Trophoblast cell (in vitro differentiated cells and primary cell): ENCODE measurements at regions not wholly inside any gene's neighbourhood (a gene's known extent, or its start where the extent isn't known, plus 50 kb on each side); places are given as distances from the start of the nearest gene placed in this dataset.
A peak's percentile ranks its signal among the peaks of the same experiment; 100 is the strongest.

Source experiments
- DNase-seq, 2 donors: peaks; one replicate each; pipeline ENCODE4 v3.0.0-alpha.2; 2016
- H2AFZ ChIP-seq: 2 replicates; pipeline ENCODE4 v1.6.1; 2013; ENCODE audit warnings: low read length, moderate library complexity, mild to moderate bottlenecking; ENCODE audit not compliant: insufficient read depth, poor library complexity
- H2AK5ac ChIP-seq: 2 replicates; pipeline ENCODE4 v1.6.1; 2013; ENCODE audit warnings: mild to moderate bottlenecking, low read length
- H2BK120ac ChIP-seq: 2 replicates; pipeline ENCODE4 v1.6.1; 2013; ENCODE audit warnings: low read length, mild to moderate bottlenecking, moderate library complexity; ENCODE audit not compliant: insufficient read depth, poor library complexity
- H2BK12ac ChIP-seq: 2 replicates; pipeline ENCODE4 v1.6.1; 2013; ENCODE audit warnings: mild to moderate bottlenecking, low read length, moderate library complexity
- H2BK5ac ChIP-seq: 2 replicates; pipeline ENCODE4 v1.6.1; 2013; ENCODE audit warnings: low read length, low read depth, moderate library complexity, mild to moderate bottlenecking; ENCODE audit not compliant: poor library complexity
- H3K14ac ChIP-seq: 2 replicates; pipeline ENCODE4 v1.6.1; 2013; ENCODE audit warnings: mild to moderate bottlenecking, low read length
- H3K18ac ChIP-seq: 2 replicates; pipeline ENCODE4 v1.6.1; 2013; ENCODE audit warnings: mild to moderate bottlenecking, low read length
- H3K23ac ChIP-seq: 2 replicates; pipeline ENCODE4 v1.6.1; 2013; ENCODE audit warnings: low read length
- H3K27ac ChIP-seq: 2 replicates; pipeline ENCODE4 v1.5.1; 2013; ENCODE audit warnings: low read depth, mild to moderate bottlenecking, inconsistent platforms, low read length, moderate library complexity
- H3K27me3 ChIP-seq: 2 replicates; pipeline ENCODE4 v1.6.1; 2013; ENCODE audit warnings: inconsistent platforms, mild to moderate bottlenecking, low read length, moderate library complexity; ENCODE audit not compliant: insufficient read depth
- H3K36me3 ChIP-seq, 2 experiments: 1 replicate in 1 of 2; 2 replicates in 1 of 2; pipeline ENCODE4 v1.6.1; 2013; ENCODE audit warnings: low read length in 2 of 2, mild to moderate bottlenecking in 2 of 2, moderate library complexity in 1 of 2; ENCODE audit not compliant: insufficient read depth in 2 of 2, control insufficient read depth in 1 of 2
- H3K4ac ChIP-seq: 2 replicates; pipeline ENCODE4 v1.6.1; 2013; ENCODE audit warnings: low read depth, mild to moderate bottlenecking, low read length, moderate library complexity
- H3K4me1 ChIP-seq, 2 experiments: 1 replicate in 1 of 2; 2 replicates in 1 of 2; pipeline ENCODE4 v1.6.1; 2013; ENCODE audit warnings: low read length in 2 of 2, mild to moderate bottlenecking in 2 of 2, moderate library complexity in 1 of 2; ENCODE audit not compliant: insufficient read depth in 2 of 2, control insufficient read depth in 1 of 2
- H3K4me2 ChIP-seq: 2 replicates; pipeline ENCODE4 v1.6.1; 2013; ENCODE audit warnings: inconsistent platforms, mild to moderate bottlenecking, low read length, moderate library complexity
- H3K4me3 ChIP-seq: 2 replicates; pipeline ENCODE4 v1.5.1; 2013; ENCODE audit warnings: mild to moderate bottlenecking, low read depth, low read length, inconsistent platforms
- H3K79me1 ChIP-seq: one replicate; pipeline ENCODE4 v1.6.1; 2013; ENCODE audit warnings: low read length
- H3K79me2 ChIP-seq: 2 replicates; pipeline ENCODE4 v1.6.1; 2013; ENCODE audit warnings: low read length, mild to moderate bottlenecking; ENCODE audit not compliant: control insufficient read depth, insufficient read depth, poor library complexity
- H3K9ac ChIP-seq: 2 replicates; pipeline ENCODE4 v1.6.1; 2013; ENCODE audit warnings: mild to moderate bottlenecking, low read length
- H3K9me3 ChIP-seq: 2 replicates; pipeline ENCODE4 v1.6.1; 2013; ENCODE audit warnings: low read depth, mild to moderate bottlenecking, control low read depth, inconsistent platforms, low read length; ENCODE audit not compliant: insufficient read depth
- H4K12ac ChIP-seq: 2 replicates; pipeline ENCODE4 v1.6.1; 2013; ENCODE audit warnings: low read depth, mild to moderate bottlenecking, low read length, moderate library complexity
- H4K8ac ChIP-seq: 2 replicates; pipeline ENCODE4 v1.6.1; 2013; ENCODE audit warnings: low read depth, mild to moderate bottlenecking, low read length, moderate library complexity
- H4K91ac ChIP-seq: one replicate; pipeline ENCODE4 v1.6.1; 2013; ENCODE audit warnings: low read depth, mild to moderate bottlenecking, low read length, moderate library complexity
- WGBS: extraction: QIAGEN DNeasy Blood & Tissue Kit; methylation state at CpG from one replicate; pipeline ENCODE4 v1.1.7; 2013; ENCODE audit warnings: missing lambda C conversion rate; ENCODE audit not compliant: insufficient read length, insufficient coverage; ENCODE audit errors: extremely low coverage; 5-methylcytosine and 5-hydroxymethylcytosine counted together

GRCh38 chr1:87560601-87561360 is 232.1 kb downstream of the LMO4 start:
- no peak overlapping the region for H2AFZ ChIP-seq
- H4K91ac ChIP-seq, result no peak overlapping the region
- H3K18ac ChIP-seq, result no peak overlapping the region
- H3K4ac ChIP-seq, result no peak overlapping the region
- H2BK12ac ChIP-seq, result no peak overlapping the region
- H3K36me3 ChIP-seq, result no peaks in the 10 kb centered on the region
- no peaks in the 10 kb centered on the region for H3K9me3 ChIP-seq
- DNase-seq, result peak; percentile 30 to 89
- no peak overlapping the region for H3K27ac ChIP-seq
- no peaks in the 10 kb centered on the region for H3K79me1 ChIP-seq
- H3K23ac ChIP-seq, result no peak overlapping the region
- H3K4me1 ChIP-seq, result no peaks in the 10 kb centered on the region
- H2AK5ac ChIP-seq, result no peak overlapping the region
- H4K12ac ChIP-seq, result no peak overlapping the region
- no peak overlapping the region for H3K4me3 ChIP-seq
- no CpG with 5 or more reads among the region's 3 CpGs for WGBS
- H2BK120ac ChIP-seq, result no peak overlapping the region
- H3K4me2 ChIP-seq, result no peak overlapping the region
- no peaks in the 10 kb centered on the region for H3K27me3 ChIP-seq
- H4K8ac ChIP-seq, result no peak overlapping the region
- no peak overlapping the region for H2BK5ac ChIP-seq
- H3K9ac ChIP-seq, result no peak overlapping the region
- no peak overlapping the region for H3K14ac ChIP-seq
- H3K79me2 ChIP-seq, result no peaks in the 10 kb centered on the region

GRCh38 chr1:87563211-87563610 is 234.5 kb downstream of the LMO4 start:
- Histone ChIP-seq H3K4me3 (no peak overlapping the region), H3K4me2 (no peak overlapping the region)
- no CpG with 5 or more reads among the region's 4 CpGs for WGBS

DNA sequence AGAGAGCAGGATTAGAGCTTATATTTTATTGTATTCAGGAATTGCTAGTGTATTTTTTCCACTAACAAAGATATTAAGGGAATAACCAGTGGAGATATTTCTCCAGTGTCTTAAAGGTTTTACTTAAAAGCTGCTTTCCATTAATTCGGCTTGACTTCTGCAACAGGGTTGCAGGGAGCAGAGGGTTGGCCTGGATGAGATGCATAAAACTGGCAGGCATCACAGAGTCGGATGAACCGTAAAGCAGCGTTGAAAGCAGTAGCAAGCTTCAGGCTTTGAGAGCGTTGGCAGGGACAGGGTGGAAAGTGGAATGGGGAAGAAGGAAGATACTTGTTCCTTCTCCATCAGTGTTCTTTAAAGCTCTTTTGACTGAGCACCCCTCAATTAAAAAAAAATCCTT is 237.2 kb downstream of the LMO4 start:
- no peaks in the 10 kb centered on the region for H3K9me3 ChIP-seq
- H2AK5ac ChIP-seq, result no peak overlapping the region
- H4K91ac ChIP-seq, result no peak overlapping the region
- H4K12ac ChIP-seq, result no peak overlapping the region
- H2BK12ac ChIP-seq, result no peak overlapping the region
- no peak overlapping the region for H2BK5ac ChIP-seq
- no peaks in the 10 kb centered on the region for H3K36me3 ChIP-seq
- no peak overlapping the region for H3K4me3 ChIP-seq
- H3K18ac ChIP-seq, result no peak overlapping the region
- H3K27me3 ChIP-seq, result no peaks in the 10 kb centered on the region
- no peaks in the 10 kb centered on the region for H3K79me1 ChIP-seq
- H2BK120ac ChIP-seq, result no peak overlapping the region
- no peak overlapping the region for H3K14ac ChIP-seq
- no peak for DNase-seq
- no peak overlapping the region for H3K9ac ChIP-seq
- no peak overlapping the region for H4K8ac ChIP-seq
- H3K4me1 ChIP-seq, result no peaks in the 10 kb centered on the region
- WGBS, result no CpG with 5 or more reads among the region's 5 CpGs
- no peak overlapping the region for H3K4me2 ChIP-seq
- H3K23ac ChIP-seq, result no peak overlapping the region
- no peaks in the 10 kb centered on the region for H3K79me2 ChIP-seq
- no peak overlapping the region for H3K4ac ChIP-seq
- H2AFZ ChIP-seq, result no peak overlapping the region
- H3K27ac ChIP-seq, result no peak overlapping the region

More at GRCh38 chr1:87563211-87563610, 234.5 kb downstream of the LMO4 start:
- H3K23ac ChIP-seq, result no peak overlapping the region
- DNase-seq, result no peak
- H3K4ac ChIP-seq, result no peak overlapping the region
- H4K12ac ChIP-seq, result no peak overlapping the region
- H2BK120ac ChIP-seq, result no peak overlapping the region
- H3K79me1 ChIP-seq, result no peaks in the 10 kb centered on the region
- H2BK12ac ChIP-seq, result no peak overlapping the region
- no peaks in the 10 kb centered on the region for H3K79me2 ChIP-seq
- H3K14ac ChIP-seq, result no peak overlapping the region
- no peaks in the 10 kb centered on the region for H3K27me3 ChIP-seq
- H2AFZ ChIP-seq, result no peak overlapping the region
- no peak overlapping the region for H2AK5ac ChIP-seq
- H4K91ac ChIP-seq, result no peak overlapping the region
- no peak overlapping the region for H3K9ac ChIP-seq
- H4K8ac ChIP-seq, result no peak overlapping the region
- H3K4me1 ChIP-seq, result no peaks in the 10 kb centered on the region
- H3K18ac ChIP-seq, result no peak overlapping the region
- H3K36me3 ChIP-seq, result no peaks in the 10 kb centered on the region
- H3K9me3 ChIP-seq, result no peaks in the 10 kb centered on the region
- H3K27ac ChIP-seq, result no peak overlapping the region
- H2BK5ac ChIP-seq, result no peak overlapping the region

DNA sequence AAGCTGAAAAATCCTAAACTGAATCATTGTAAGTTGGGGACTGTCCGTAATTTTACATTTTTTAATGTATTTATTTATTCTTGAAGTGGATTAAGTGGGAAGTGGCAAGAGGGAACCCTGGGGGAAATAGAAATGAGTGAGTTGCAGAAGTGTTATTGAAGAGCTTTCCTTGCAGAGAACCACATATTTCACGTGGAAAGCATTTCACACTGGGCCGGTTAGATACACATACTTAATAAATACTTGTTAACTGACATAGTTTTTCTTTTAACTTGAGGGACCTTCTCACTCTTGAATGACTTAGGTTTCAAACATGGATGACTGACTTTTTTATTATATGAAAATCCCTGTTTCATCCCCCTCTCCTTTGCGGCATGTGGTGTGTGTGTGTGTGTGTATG is 239.3 kb downstream of the LMO4 start:
- Histone ChIP-seq H3K4ac (no peak overlapping the region), H3K4me1 (no peaks in the 10 kb centered on the region)
- no CpG with 5 or more reads among the region's 4 CpGs for WGBS

More for the DNA sequence above, 239.3 kb downstream of the LMO4 start:
- H2BK120ac ChIP-seq, result no peak overlapping the region
- H3K4me3 ChIP-seq, result no peak overlapping the region
- H3K9me3 ChIP-seq, result no peaks in the 10 kb centered on the region
- no peak overlapping the region for H2BK5ac ChIP-seq
- no peak overlapping the region for H4K8ac ChIP-seq
- H3K79me2 ChIP-seq, result no peaks in the 10 kb centered on the region
- no peak overlapping the region for H3K27ac ChIP-seq
- no peak overlapping the region for H4K12ac ChIP-seq
- H3K27me3 ChIP-seq, result no peaks in the 10 kb centered on the region
- no peak for DNase-seq
- H2AFZ ChIP-seq, result no peak overlapping the region
- H3K18ac ChIP-seq, result no peak overlapping the region
- H2BK12ac ChIP-seq, result no peak overlapping the region
- H3K14ac ChIP-seq, result no peak overlapping the region
- H3K4me2 ChIP-seq, result no peak overlapping the region
- H2AK5ac ChIP-seq, result no peak overlapping the region
- H3K79me1 ChIP-seq, result no peaks in the 10 kb centered on the region
- no peaks in the 10 kb centered on the region for H3K36me3 ChIP-seq
- H4K91ac ChIP-seq, result no peak overlapping the region
- no peak overlapping the region for H3K23ac ChIP-seq
- H3K9ac ChIP-seq, result no peak overlapping the region
